Hepatocyte (in vitro differentiated cells): ENCODE measurements at regions not wholly inside any gene's neighbourhood (a gene's known extent, or its start where the extent isn't known, plus 50 kb on each side); places are given as distances from the start of the nearest gene placed in this dataset.

Experiments used
- DNase-seq: peaks from one replicate; pipeline ENCODE4 v3.0.0-alpha.2; 2016; ENCODE audit warnings: low spot score
- H2AFZ ChIP-seq: fragments of 200-600 bp; sonication (generic); 2 replicates; pipeline ENCODE4 v1.6.0; 2016; ENCODE audit warnings: antibody characterized with exemption, mild to moderate bottlenecking
- H3K27ac ChIP-seq: fragments of 200-600 bp; sonication (generic); 2 replicates; pipeline ENCODE4 v1.5.1; 2016; ENCODE audit warnings: mild to moderate bottlenecking
- H3K27me3 ChIP-seq: fragments of 200-600 bp; sonication (generic); 2 replicates; pipeline ENCODE4 v1.6.1; 2016
- H3K36me3 ChIP-seq: fragments of 200-600 bp; sonication (generic); replicated peaks from 2 replicates; pipeline ENCODE4 v1.5.1; 2016; ENCODE audit warnings: low read depth; ENCODE audit not compliant: insufficient read depth
- H3K4me1 ChIP-seq: fragments of 200-600 bp; sonication (generic); 2 replicates; pipeline ENCODE4 v1.5.1; 2016; ENCODE audit warnings: mild to moderate bottlenecking, moderate library complexity; ENCODE audit not compliant: insufficient read depth
- H3K4me2 ChIP-seq: fragments of 200-600 bp; sonication (generic); 2 replicates; pipeline ENCODE4 v1.6.0; 2016
- H3K4me3 ChIP-seq: fragments of 200-600 bp; sonication (generic); 2 replicates; pipeline ENCODE4 v1.5.1; 2016; ENCODE audit warnings: mild to moderate bottlenecking
- H3K79me2 ChIP-seq: fragments of 200-600 bp; sonication (generic); 2 replicates; pipeline ENCODE4 v1.6.0; 2017; ENCODE audit warnings: mild to moderate bottlenecking
- H3K9me2 ChIP-seq: fragments of 200-600 bp; sonication (generic); replicated peaks from 2 replicates; pipeline ENCODE4 v1.6.0; 2017; ENCODE audit warnings: mild to moderate bottlenecking; ENCODE audit not compliant: insufficient read depth
- H3K9me3 ChIP-seq: fragments of 200-600 bp; sonication (generic); 2 replicates; pipeline ENCODE4 v1.5.1; 2016; ENCODE audit warnings: low read depth, mild to moderate bottlenecking
- H4K20me1 ChIP-seq: fragments of 200-600 bp; sonication (generic); 2 replicates; pipeline ENCODE4 v1.6.0; 2016; ENCODE audit warnings: mild to moderate bottlenecking; ENCODE audit not compliant: insufficient read depth, poor library complexity, severe bottlenecking
- CTCF ChIP-seq: fragments of 200-600 bp; sonication (generic); IDR thresholded peaks from 2 replicates; pipeline ENCODE4 v1.5.1; 2016; ENCODE audit warnings: antibody characterized with exemption, mild to moderate bottlenecking; ENCODE audit not compliant: poor library complexity
- EZH2 ChIP-seq: fragments of 200-600 bp; sonication (generic); IDR thresholded peaks from 2 replicates; pipeline ENCODE4 v1.6.1; 2016; ENCODE audit warnings: antibody characterized with exemption, mild to moderate bottlenecking, borderline replicate concordance
- EZH2phosphoT487 ChIP-seq: fragments of 200-600 bp; sonication (generic); IDR thresholded peaks from one replicate; pipeline ENCODE4 v1.6.1; 2018; ENCODE audit warnings: antibody characterized with exemption, mild to moderate bottlenecking, low read depth, moderate library complexity; ENCODE audit not compliant: unreplicated experiment, severe bottlenecking
- WGBS: methylation state at CpG from one replicate; pipeline ENCODE4 v1.1.6; 2016; ENCODE audit warnings: low lambda C conversion rate; ENCODE audit errors: missing lambda C conversion rate; 5-methylcytosine and 5-hydroxymethylcytosine counted together

- Histone ChIP-seq H2AFZ (no peak overlapping the region), H3K79me2 (no peaks in the 10 kb centered on the region), H3K9me3 (no peaks in the 10 kb centered on the region), H3K4me3 (no peak overlapping the region), H3K9me2 (no peaks in the 10 kb centered on the region), H3K4me1 (no peaks in the 10 kb centered on the region), H3K27me3 (no peaks in the 10 kb centered on the region), H3K4me2 (no peak overlapping the region), H3K36me3 (no peaks in the 10 kb centered on the region), H4K20me1 (no peaks in the 10 kb centered on the region), H3K27ac (no peak overlapping the region)
- 61% methylated on average over 3 of the region's 3 CpGs for WGBS
- TF ChIP-seq EZH2phosphoT487 = no peak
- no peak for DNase-seq
Measured at GRCh38 chr14:34223373-34224148, 238.5 kb downstream of the SPTSSA start.

GRCh38 chr14:34222867-34223266 lies 239.2 kb downstream of the SPTSSA start:
- Histone ChIP-seq H3K4me3 (no peak overlapping the region), H3K9me3 (no peaks in the 10 kb centered on the region), H2AFZ (no peak overlapping the region), H3K4me1 (no peaks in the 10 kb centered on the region), H3K79me2 (no peaks in the 10 kb centered on the region), H3K9me2 (no peaks in the 10 kb centered on the region), H4K20me1 (no peaks in the 10 kb centered on the region), H3K36me3 (no peaks in the 10 kb centered on the region), H3K27ac (no peak overlapping the region), H3K4me2 (peak overlapping the region; percentile 7), H3K27me3 (no peaks in the 10 kb centered on the region)
- TF ChIP-seq EZH2phosphoT487 (no peak), CTCF (no peak), EZH2 (no peak)
- 38% methylated on average over 6 of the region's 6 CpGs for WGBS
- no peak for DNase-seq

DNA sequence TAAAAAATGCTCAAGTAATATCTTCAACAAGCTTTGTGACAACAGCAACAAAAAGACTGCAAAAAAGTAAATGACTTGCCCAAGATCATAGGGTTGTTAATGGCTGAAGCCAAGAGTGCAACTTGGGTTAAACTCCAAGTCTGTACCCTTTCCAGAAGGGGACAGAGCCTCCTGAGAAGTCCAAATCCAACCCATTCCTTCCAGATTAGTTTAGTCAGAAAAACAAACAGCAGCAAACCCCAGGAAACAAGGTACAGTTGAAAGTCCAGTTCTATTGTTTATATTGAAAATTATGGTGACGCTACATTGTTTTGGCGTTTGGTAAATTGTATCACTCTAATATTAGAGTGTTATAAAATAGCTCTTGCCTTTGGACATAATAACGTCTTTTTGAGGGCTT lies 239.9 kb downstream of the SPTSSA start:
- Histone ChIP-seq H3K9me3 (no peaks in the 10 kb centered on the region), H3K36me3 (no peaks in the 10 kb centered on the region), H3K27ac (no peak overlapping the region), H3K4me1 (no peaks in the 10 kb centered on the region), H3K4me2 (no peak overlapping the region), H2AFZ (no peak overlapping the region), H3K4me3 (no peak overlapping the region), H3K79me2 (no peaks in the 10 kb centered on the region), H3K9me2 (no peaks in the 10 kb centered on the region), H4K20me1 (no peaks in the 10 kb centered on the region), H3K27me3 (no peaks in the 10 kb centered on the region)
- DNase-seq = no peak
- WGBS = 47% methylated on average over 3 of the region's 3 CpGs
- no peak for TF ChIP-seq EZH2phosphoT487
- no peak for TF ChIP-seq CTCF
- no peak for TF ChIP-seq EZH2

DNA sequence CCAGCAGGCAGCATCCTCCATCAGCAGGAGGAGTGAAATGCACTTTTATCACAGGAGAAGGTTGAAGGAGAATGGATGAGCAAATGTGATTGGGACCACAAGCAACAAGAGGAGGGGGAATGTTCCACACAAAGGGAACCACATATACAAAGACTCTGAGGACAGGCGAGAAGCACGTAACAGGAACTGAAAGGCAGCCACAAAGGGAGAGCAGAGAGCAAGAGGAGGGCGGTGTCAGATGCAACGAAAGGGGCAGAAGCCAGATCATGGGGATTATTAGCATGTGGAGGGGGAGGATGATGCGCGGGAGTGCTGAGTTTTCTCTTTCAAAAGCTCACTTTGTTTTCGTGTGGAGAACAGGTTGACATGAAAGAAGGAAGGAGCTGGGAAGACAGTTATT lies 241.1 kb downstream of the SPTSSA start:
- DNase-seq = no peak
- 64% methylated on average over 7 of the region's 7 CpGs for WGBS

More for the DNA sequence above, 241.1 kb downstream of the SPTSSA start:
- no peak overlapping the region for H3K27ac ChIP-seq
- no peaks in the 10 kb centered on the region for H3K9me3 ChIP-seq
- no peak overlapping the region for H3K4me3 ChIP-seq
- H3K36me3 ChIP-seq = no peaks in the 10 kb centered on the region
- H3K4me2 ChIP-seq = no peak overlapping the region
- H3K4me1 ChIP-seq = no peaks in the 10 kb centered on the region
- H3K79me2 ChIP-seq = no peaks in the 10 kb centered on the region
- no peaks in the 10 kb centered on the region for H3K9me2 ChIP-seq
- no peaks in the 10 kb centered on the region for H3K27me3 ChIP-seq
- no peak overlapping the region for H2AFZ ChIP-seq
- no peak for TF ChIP-seq EZH2
- TF ChIP-seq CTCF = no peak
- TF ChIP-seq EZH2phosphoT487 = no peak
- no peaks in the 10 kb centered on the region for H4K20me1 ChIP-seq
